ENCODE measurements at regions not wholly inside any gene's neighbourhood (a gene's known extent, or its start where the extent isn't known, plus 50 kb on each side); places are given as distances from the start of the nearest gene placed in this dataset.

GRCh38 chr4:138611017-138611416 lies 368.9 kb upstream of the SLC7A11 start:
- DNase-seq, result no peak

GRCh38 chr4:138609943-138610350 lies 367.8 kb upstream of the SLC7A11 start:
- peak; percentile 87 for DNase-seq

- no peak for DNase-seq
Observed at GRCh38 chr4:138604556-138604955, 362.4 kb upstream of the SLC7A11 start.

- DNase-seq, result no peak
Observed at GRCh38 chr4:138602664-138603063, 360.5 kb upstream of the SLC7A11 start.

- DNase-seq, result no peak
Observed at GRCh38 chr4:138599965-138600364, 357.8 kb upstream of the SLC7A11 start.

- DNase-seq, result no peak
Observed at GRCh38 chr4:138598226-138598625, 356.1 kb upstream of the SLC7A11 start.

GRCh38 chr4:138596896-138597295 lies 354.7 kb upstream of the SLC7A11 start:
- DNase-seq, result no peak

- peak; percentile 35 for DNase-seq
Observed at GRCh38 chr4:138595731-138596460, 353.7 kb upstream of the SLC7A11 start.

GRCh38 chr4:138595171-138595570 lies 353.0 kb upstream of the SLC7A11 start:
- no peak for DNase-seq

- no peak for DNase-seq
Observed at GRCh38 chr4:138592796-138593195, 350.6 kb upstream of the SLC7A11 start.

- no peak for DNase-seq
Observed at GRCh38 chr4:138591808-138592207, 349.7 kb upstream of the SLC7A11 start.

GRCh38 chr4:138588501-138588900 lies 346.4 kb upstream of the SLC7A11 start:
- DNase-seq, result no peak

GRCh38 chr4:138579146-138579545 lies 337.0 kb upstream of the SLC7A11 start:
- no peak for DNase-seq

- peak; percentile 22 for DNase-seq
Observed at GRCh38 chr4:138577826-138578225, 335.7 kb upstream of the SLC7A11 start.

- no peak for DNase-seq
Observed at GRCh38 chr4:138577145-138577544, 335.0 kb upstream of the SLC7A11 start.

GRCh38 chr4:138576684-138577083 lies 334.5 kb upstream of the SLC7A11 start:
- peak; percentile 58 for DNase-seq

GRCh38 chr4:138573246-138573645 lies 331.1 kb upstream of the SLC7A11 start:
- peak; percentile 47 for DNase-seq

- no peak for DNase-seq
Observed at GRCh38 chr4:138572007-138572406, 329.9 kb upstream of the SLC7A11 start.

- DNase-seq, result peak; percentile 75
Observed at GRCh38 chr4:138567696-138568095, 325.5 kb upstream of the SLC7A11 start.

- DNase-seq, result peak; percentile 58
Observed at GRCh38 chr4:138565576-138565975, 323.4 kb upstream of the SLC7A11 start.

- peak; percentile 78 for DNase-seq
Observed at GRCh38 chr4:138562544-138562991, 320.4 kb upstream of the SLC7A11 start.

- no peak for DNase-seq
Observed at GRCh38 chr4:138561906-138562305, 319.8 kb upstream of the SLC7A11 start.

GRCh38 chr4:138561276-138561880 lies 319.2 kb upstream of the SLC7A11 start:
- no peak for DNase-seq

GRCh38 chr4:138560448-138560847 lies 318.3 kb upstream of the SLC7A11 start:
- DNase-seq, result no peak
